AG09319 (cell line): ENCODE measurements at regions not wholly inside any gene's neighbourhood (a gene's known extent, or its start where the extent isn't known, plus 50 kb on each side); places are given as distances from the start of the nearest gene placed in this dataset.

Source experiments
- DNase-seq: peaks from one replicate; pipeline ENCODE4 v3.0.0-alpha.2; 2010; ENCODE audit warnings: low read depth; ENCODE audit errors: extremely low read depth
- CTCF ChIP-seq: IDR thresholded peaks from 2 replicates; pipeline ENCODE4 v1.5.1; 2011; ENCODE audit warnings: low read depth, mild to moderate bottlenecking, inconsistent platforms, low read length, moderate library complexity

- TF ChIP-seq CTCF: no peak
- DNase-seq: no peak
Measured at GRCh38 chr11:119827113-119827512, 98.1 kb upstream of the NECTIN1 start.

- no peak for TF ChIP-seq CTCF
- no peak for DNase-seq
Measured at GRCh38 chr11:119823077-119823476, 94.1 kb upstream of the NECTIN1 start.

- no peak for DNase-seq
- no peak for TF ChIP-seq CTCF
Measured at GRCh38 chr11:119816660-119817059, 87.7 kb upstream of the NECTIN1 start.

GRCh38 chr11:119814766-119815165 lies 85.8 kb upstream of the NECTIN1 start:
- no peak for TF ChIP-seq CTCF

GRCh38 chr11:119810478-119811232 lies 81.7 kb upstream of the NECTIN1 start:
- no peak for DNase-seq

More at GRCh38 chr11:119814766-119815165, 85.8 kb upstream of the NECTIN1 start:
- DNase-seq: no peak

GRCh38 chr11:119809346-119809745 lies 80.3 kb upstream of the NECTIN1 start:
- TF ChIP-seq CTCF: no peak
- DNase-seq: no peak

More at GRCh38 chr11:119810478-119811232, 81.7 kb upstream of the NECTIN1 start:
- no peak for TF ChIP-seq CTCF

- DNase-seq: no peak
Measured at GRCh38 chr11:119808407-119809185, 79.6 kb upstream of the NECTIN1 start.

More at GRCh38 chr11:119808407-119809185, 79.6 kb upstream of the NECTIN1 start:
- TF ChIP-seq CTCF: no peak
